Upper lobe of right lung (tissue), 1 donor: ENCODE measurements at regions not wholly inside any gene's neighbourhood (a gene's known extent, or its start where the extent isn't known, plus 50 kb on each side); places are given as distances from the start of the nearest gene placed in this dataset.

Source experiments
- ATAC-seq: fragments of 200-7000 bp; cut with Tn5 transposase; one replicate; pipeline ENCODE4 v1.9.1; 2020; ENCODE audit warnings: mild to moderate bottlenecking, moderate library complexity
- DNase-seq: peaks from one replicate; pipeline ENCODE4 v3.0.0-alpha.2; 2020
- H3K27ac ChIP-seq: fragments of 200-600 bp; one replicate; pipeline ENCODE4 v1.8.0; 2022
- H3K27me3 ChIP-seq: fragments of 200-600 bp; one replicate; pipeline ENCODE4 v1.8.0; 2022; ENCODE audit warnings: mild to moderate bottlenecking
- H3K36me3 ChIP-seq: fragments of 200-600 bp; one replicate; pipeline ENCODE4 v1.8.0; 2022
- H3K4me1 ChIP-seq: fragments of 200-600 bp; one replicate; pipeline ENCODE4 v1.8.0; 2022
- H3K4me3 ChIP-seq: fragments of 200-600 bp; one replicate; pipeline ENCODE4 v1.8.0; 2022; ENCODE audit warnings: mild to moderate bottlenecking
- H3K9me3 ChIP-seq: fragments of 200-600 bp; one replicate; pipeline ENCODE4 v1.8.0; 2022
- CTCF ChIP-seq: fragments of 200-600 bp; IDR thresholded peaks from one replicate; pipeline ENCODE4 v1.8.0; 2022; ENCODE audit warnings: antibody characterized with exemption
- intact Hi-C: fragments of 100-400 bp; cut with DNase I; formaldehyde crosslinking; loops from one replicate; pipeline ENCODE4 v1.11.0; 2022
- donor health status: DM: no; HTN: yes; CAD: no; lungs with severe emphysema.

GRCh38 chr10:57096044-57096443 lies 735.0 kb upstream of the ZWINT start:
- Histone ChIP-seq H3K4me3 (no peak overlapping the region), H3K9me3 (no peaks in the 10 kb centered on the region), H3K27me3 (no peaks in the 10 kb centered on the region), H3K27ac (no peak overlapping the region), H3K36me3 (no peaks in the 10 kb centered on the region), H3K4me1 (no peaks in the 10 kb centered on the region)
- ATAC-seq: no peak
- peak; percentile 56 for DNase-seq
- TF ChIP-seq CTCF: no peak
- intact Hi-C loops: no loop called here

GRCh38 chr10:57094965-57095364 lies 733.9 kb upstream of the ZWINT start:
- DNase-seq: no peak
- H3K27ac ChIP-seq: no peak overlapping the region
- no peaks in the 10 kb centered on the region for H3K36me3 ChIP-seq
- peak; percentile 37 for ATAC-seq
- TF ChIP-seq CTCF: no peak
- no peaks in the 10 kb centered on the region for H3K4me1 ChIP-seq
- H3K27me3 ChIP-seq: no peaks in the 10 kb centered on the region
- H3K9me3 ChIP-seq: no peaks in the 10 kb centered on the region
- H3K4me3 ChIP-seq: no peak overlapping the region
- intact Hi-C loops: no loop called here

GRCh38 chr10:57094083-57094482 lies 733.0 kb upstream of the ZWINT start:
- ATAC-seq (peak; percentile 68), DNase-seq (no peak)
- Histone ChIP-seq H3K4me1 (no peaks in the 10 kb centered on the region), H3K9me3 (no peaks in the 10 kb centered on the region), H3K27ac (no peak overlapping the region), H3K4me3 (no peak overlapping the region), H3K36me3 (no peaks in the 10 kb centered on the region), H3K27me3 (no peaks in the 10 kb centered on the region)
- TF ChIP-seq CTCF: no peak
- intact Hi-C loops: no loop called here

GRCh38 chr10:57053530-57053929 lies 692.5 kb upstream of the ZWINT start:
- H3K27me3 ChIP-seq: no peaks in the 10 kb centered on the region
- intact Hi-C loops: no loop called here
- no peaks in the 10 kb centered on the region for H3K36me3 ChIP-seq
- H3K27ac ChIP-seq: no peak overlapping the region
- H3K4me3 ChIP-seq: no peak overlapping the region
- H3K4me1 ChIP-seq: no peaks in the 10 kb centered on the region
- ATAC-seq (peak; percentile 46), DNase-seq (no peak)
- H3K9me3 ChIP-seq: no peaks in the 10 kb centered on the region
- no peak for TF ChIP-seq CTCF

- no peak for ATAC-seq
Measured at GRCh38 chr10:57049096-57049495, 688.0 kb upstream of the ZWINT start.

More at GRCh38 chr10:57049096-57049495, 688.0 kb upstream of the ZWINT start:
- DNase-seq: no peak
- H3K4me1 ChIP-seq: no peaks in the 10 kb centered on the region
- H3K4me3 ChIP-seq: no peak overlapping the region
- H3K36me3 ChIP-seq: no peaks in the 10 kb centered on the region
- H3K9me3 ChIP-seq: no peaks in the 10 kb centered on the region
- H3K27me3 ChIP-seq: no peaks in the 10 kb centered on the region
- no peak for TF ChIP-seq CTCF
- intact Hi-C loops: no loop called here
- no peak overlapping the region for H3K27ac ChIP-seq
